Dedifferentiated amniotic fluid mesenchymal stem cell (primary cell): ENCODE measurements at regions not wholly inside any gene's neighbourhood (a gene's known extent, or its start where the extent isn't known, plus 50 kb on each side); places are given as distances from the start of the nearest gene placed in this dataset.
"Not testable (repeated sequence)": the region's sequence is repeated elsewhere in the genome, so short reads cannot be mapped to it uniquely, and the experiment has no call there.

Experiments used
- DNase-seq: peaks from one replicate; pipeline ENCODE4 v3.0.0-alpha.2; 2016; ENCODE audit errors: extremely low spot score

DNA sequence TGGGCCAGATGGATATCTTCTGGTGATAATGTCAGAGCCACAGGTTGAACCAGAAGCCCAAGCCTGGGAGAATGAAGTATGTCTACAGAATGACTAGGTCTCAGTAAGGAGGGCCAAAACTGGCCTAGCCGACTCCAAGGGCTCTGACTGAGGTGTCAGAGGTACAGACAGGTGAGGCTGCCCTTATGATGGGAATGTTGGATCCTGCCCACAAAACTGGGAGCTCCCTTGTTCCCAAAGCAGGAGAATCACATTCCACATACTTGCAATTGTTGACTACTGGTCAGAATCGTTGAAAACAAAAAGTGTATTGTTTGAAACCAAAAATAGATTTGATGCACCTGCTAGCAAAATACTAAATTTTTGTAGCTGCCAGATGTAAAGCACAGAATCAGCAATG is 350.2 kb downstream of the BCL2L11 start:
- DNase-seq: not testable (repeated sequence)

- not testable (repeated sequence) for DNase-seq
Observed at GRCh38 chr2:111471791-111472530, 351.2 kb downstream of the BCL2L11 start.

DNA sequence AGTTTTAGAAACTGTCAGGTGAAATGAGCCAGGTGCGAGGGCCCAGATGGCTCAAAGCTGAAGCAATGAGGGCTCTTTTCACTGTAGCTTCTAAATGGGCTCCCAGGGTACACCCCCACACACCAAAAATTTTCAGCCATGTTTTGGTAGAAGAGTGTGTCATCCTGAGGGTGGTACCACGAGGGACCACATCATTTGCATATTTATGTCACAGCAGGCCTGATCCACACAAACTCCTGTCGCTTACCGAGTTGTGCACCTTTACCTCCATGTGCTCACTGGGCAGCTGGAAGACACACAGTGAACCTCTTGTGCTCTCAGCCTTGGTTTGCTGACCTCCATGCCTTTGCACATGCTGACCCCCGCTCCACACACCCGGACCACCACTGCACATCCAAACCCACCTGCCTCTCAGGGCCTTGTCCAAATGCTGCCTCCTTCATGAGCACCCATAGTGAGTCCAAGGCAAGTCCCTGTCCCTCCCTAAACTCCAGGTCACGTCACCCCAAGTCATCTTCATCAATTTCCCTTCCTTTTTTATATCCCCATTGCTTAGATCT is 352.2 kb downstream of the BCL2L11 start:
- DNase-seq: not testable (repeated sequence)

DNA sequence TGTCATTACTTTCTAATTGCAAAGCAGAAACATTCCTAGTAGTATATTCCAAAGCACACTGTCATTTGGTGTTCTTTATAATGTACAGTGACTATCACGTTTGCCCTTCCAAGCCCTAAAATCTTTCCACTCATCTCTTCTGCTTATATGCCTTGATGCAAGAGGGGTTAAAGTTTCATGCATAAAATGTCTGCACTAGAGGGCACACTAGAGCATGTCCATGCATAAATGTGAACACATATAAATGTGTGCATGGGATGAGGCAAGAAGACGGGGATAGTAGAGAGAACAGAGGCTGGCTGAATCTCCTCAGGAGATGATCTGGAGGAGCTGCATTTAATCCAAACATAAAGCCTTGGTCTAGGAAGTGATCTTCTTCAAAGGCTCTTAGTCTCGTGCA is 352.8 kb downstream of the BCL2L11 start:
- not testable (repeated sequence) for DNase-seq

DNA sequence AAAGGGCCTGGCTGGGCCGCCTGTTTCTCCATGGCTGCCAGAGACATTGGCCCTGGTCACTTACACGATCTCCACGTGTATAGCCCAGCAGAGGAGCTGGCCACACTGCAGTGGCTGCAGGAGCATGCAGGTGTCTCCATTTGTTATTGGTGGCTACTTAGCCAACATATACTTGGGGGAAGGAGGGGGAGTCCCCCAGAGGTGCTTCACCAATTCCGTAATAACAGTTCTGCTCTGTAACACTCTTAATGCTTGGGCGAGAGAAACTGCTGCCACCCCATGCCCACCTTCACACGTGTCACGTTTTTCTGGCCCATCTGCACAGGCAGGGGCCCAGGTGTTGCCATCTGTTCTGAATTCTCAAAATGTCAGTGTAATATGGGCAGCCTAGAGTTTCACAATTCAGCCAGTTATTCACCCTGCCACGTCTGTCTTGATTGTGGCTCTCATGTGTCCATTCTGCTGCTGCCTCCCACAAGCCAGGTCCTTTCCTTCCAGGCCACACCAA is 353.5 kb downstream of the BCL2L11 start:
- not testable (repeated sequence) for DNase-seq

- not testable (repeated sequence) for DNase-seq
Observed at GRCh38 chr2:111478335-111478734, 357.6 kb downstream of the BCL2L11 start.

GRCh38 chr2:111478871-111479318 is 358.2 kb downstream of the BCL2L11 start:
- not testable (repeated sequence) for DNase-seq

- DNase-seq: peak; percentile 14
Observed at GRCh38 chr2:111480016-111480625, 359.4 kb downstream of the BCL2L11 start.

GRCh38 chr2:111480633-111481032 is 359.9 kb downstream of the BCL2L11 start:
- DNase-seq: not testable (repeated sequence)

DNA sequence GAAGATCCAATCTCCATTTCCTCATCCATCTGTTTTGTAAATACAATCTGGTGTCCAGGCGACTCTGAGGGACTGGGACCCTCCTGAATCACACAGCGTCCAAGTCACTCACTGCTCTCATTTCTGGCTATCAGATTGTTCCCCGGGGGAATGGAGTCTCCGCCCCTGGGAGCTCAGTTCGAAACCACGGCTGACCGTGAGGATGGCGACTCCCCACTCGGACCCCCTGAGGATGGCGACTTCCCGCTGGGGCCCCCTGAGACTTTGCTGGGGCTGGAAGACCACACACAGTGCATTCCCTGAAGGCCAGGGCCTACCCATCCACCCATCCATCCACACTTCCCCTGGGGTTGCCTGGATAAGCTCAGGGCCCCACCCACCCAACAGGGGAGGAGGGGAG is 360.5 kb downstream of the BCL2L11 start:
- not testable (repeated sequence) for DNase-seq

- not testable (repeated sequence) for DNase-seq
Observed at GRCh38 chr2:111482987-111483679, 362.4 kb downstream of the BCL2L11 start.

DNA sequence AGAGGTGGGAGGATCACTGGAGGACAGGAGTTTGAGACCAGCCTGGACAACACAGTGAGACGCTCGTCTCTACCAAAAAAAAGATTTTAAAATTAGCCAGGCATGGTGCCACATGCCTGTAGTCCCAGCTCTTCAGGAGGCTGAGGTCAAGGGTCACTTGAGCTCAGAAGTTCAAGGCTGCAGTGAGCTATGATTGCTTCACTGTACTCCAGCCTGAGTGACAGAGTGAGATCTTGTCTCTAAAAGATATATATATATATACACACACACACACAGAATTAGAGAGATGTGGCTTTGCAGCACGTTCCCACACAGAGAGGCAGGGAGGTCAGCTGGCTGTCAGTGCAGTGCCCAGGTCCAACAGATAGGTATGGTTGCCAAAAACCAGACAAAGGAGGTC is 363.4 kb downstream of the BCL2L11 start:
- not testable (repeated sequence) for DNase-seq

- DNase-seq: not testable (repeated sequence)
Observed at GRCh38 chr2:111485895-111486294, 365.2 kb downstream of the BCL2L11 start.

DNA sequence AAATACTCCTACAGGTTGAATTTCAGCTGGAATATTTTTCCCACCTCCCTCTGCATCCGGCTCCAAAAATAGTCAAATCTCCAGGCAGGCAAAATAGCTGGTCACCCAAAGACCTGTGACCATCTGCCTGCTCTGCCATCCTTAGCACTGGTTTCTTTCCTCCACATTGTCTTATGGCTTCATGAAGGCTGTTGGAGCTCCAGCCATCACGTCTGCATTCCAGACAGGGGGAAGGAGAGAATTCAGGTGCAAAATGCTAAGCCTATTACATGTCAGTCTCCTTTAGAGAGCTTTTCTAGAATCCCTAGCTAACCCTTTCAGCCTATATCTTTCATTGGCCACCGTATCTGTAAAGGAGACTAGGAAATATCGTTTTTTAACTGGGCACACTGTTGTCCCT is 367.7 kb downstream of the BCL2L11 start:
- not testable (repeated sequence) for DNase-seq

DNA sequence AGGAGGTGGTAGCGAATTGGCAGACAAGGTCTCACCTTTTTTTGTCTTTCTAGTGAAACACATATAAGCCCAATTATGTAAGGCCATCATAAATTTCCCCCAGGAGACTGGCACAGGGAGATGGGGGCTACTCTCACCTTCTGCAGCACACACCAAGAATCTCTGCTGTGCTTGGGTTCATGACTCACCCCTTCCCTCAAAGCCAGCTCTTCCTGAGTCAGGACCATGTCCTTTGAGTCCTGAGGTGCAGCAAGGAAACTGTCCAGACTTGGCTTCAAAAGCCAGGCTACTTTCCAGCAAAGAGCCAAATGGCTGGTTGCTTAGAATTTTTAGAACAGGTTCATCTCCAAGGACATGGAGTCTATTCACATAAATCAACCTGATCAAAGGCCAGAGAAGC is 368.7 kb downstream of the BCL2L11 start:
- DNase-seq: not testable (repeated sequence)

GRCh38 chr2:111491181-111491580 is 370.5 kb downstream of the BCL2L11 start:
- not testable (repeated sequence) for DNase-seq

DNA sequence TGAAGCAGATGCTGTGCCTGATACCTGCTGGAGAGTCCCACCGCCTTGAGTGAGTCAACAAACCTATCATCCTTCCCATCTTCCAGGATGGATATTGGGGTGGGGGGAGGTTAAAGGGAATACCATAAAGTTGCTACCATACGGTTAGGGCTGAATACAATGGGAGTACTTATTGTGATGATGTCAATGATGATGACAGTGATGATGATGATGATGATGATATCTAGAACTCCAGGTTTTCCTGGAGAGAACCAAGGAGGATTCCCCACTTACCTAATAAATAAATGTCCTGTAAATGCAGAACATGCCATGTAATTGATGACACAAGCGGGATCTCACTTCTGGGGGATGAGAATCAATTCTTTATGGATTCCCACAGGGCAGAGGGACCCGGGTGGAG is 370.9 kb downstream of the BCL2L11 start:
- not testable (repeated sequence) for DNase-seq

DNA sequence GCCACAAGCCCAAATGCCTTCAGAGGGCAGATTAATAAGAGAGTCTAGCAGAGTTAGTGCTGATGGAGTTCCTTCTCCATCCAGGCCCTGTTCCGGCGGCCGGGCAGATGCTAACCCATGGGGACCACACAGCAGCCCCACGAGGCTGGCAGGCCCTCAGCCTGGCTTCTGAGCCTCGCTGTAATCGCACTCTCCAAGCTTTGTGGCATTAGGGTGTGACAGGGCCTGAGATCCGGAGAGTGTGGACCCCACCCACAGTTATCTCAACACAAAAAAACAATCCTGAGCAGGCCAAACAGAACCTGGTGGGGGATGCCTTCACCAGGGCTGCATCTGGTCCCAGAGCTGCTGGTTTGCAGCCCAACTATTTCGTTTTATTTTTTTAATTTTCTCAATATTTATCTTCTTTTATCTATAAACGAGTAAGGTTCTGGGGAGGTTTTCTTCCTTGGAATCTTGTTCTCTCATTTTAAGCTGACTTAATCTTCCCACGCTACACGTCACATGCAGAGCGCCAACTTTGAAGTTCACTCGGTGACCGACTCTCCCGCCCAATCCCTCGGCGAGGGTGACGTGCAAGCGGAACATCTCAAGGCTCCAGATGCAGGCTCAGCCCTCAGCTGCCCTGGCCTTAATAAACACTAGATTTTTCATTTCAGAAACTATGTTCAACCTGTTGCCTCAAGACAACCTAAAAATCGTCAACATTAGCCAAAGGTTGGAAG is 372.4 kb downstream of the BCL2L11 start:
- DNase-seq: not testable (repeated sequence)

- DNase-seq: not testable (repeated sequence)
Observed at GRCh38 chr2:111493720-111494078, 373.0 kb downstream of the BCL2L11 start.

- not testable (repeated sequence) for DNase-seq
Observed at GRCh38 chr2:111494288-111494980, 373.7 kb downstream of the BCL2L11 start.

GRCh38 chr2:111494981-111495315 is 374.2 kb downstream of the BCL2L11 start:
- not testable (repeated sequence) for DNase-seq
